ENCODE measurements at regions not wholly inside any gene's neighbourhood (a gene's known extent, or its start where the extent isn't known, plus 50 kb on each side); places are given as distances from the start of the nearest gene placed in this dataset.

DNA sequence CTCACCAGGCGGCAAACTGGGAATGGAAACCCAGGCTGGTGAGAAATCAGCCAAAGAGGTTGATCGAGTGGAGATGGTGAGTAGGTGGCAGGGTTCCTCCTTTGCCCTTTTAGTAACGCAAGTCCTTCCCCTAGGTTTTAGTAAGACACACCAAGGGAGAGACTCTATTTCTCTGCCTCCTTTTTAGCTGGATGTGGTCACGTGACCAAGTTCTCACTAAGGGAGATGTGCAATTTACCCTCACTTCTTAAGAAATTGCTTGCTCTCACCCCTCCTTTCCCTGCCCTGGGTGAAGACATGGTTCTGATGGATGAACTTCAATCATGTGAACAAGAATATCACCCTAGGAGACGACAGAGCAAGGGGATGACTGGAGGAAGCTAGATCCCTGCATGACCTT lies 99.8 kb upstream of the FOXF1 start:
- no peak for TF ChIP-seq POLR2A (IDR thresholded peaks at IDR 0.05)
- TF ChIP-seq, protein P1, sequence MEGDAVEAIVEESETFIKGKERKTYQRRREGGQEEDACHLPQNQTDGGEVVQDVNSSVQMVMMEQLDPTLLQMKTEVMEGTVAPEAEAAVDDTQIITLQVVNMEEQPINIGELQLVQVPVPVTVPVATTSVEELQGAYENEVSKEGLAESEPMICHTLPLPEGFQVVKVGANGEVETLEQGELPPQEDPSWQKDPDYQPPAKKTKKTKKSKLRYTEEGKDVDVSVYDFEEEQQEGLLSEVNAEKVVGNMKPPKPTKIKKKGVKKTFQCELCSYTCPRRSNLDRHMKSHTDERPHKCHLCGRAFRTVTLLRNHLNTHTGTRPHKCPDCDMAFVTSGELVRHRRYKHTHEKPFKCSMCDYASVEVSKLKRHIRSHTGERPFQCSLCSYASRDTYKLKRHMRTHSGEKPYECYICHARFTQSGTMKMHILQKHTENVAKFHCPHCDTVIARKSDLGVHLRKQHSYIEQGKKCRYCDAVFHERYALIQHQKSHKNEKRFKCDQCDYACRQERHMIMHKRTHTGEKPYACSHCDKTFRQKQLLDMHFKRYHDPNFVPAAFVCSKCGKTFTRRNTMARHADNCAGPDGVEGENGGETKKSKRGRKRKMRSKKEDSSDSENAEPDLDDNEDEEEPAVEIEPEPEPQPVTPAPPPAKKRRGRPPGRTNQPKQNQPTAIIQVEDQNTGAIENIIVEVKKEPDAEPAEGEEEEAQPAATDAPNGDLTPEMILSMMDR (IDR thresholded peaks at IDR 0.05) = no peak
